ENCODE measurements at regions not wholly inside any gene's neighbourhood (a gene's known extent, or its start where the extent isn't known, plus 50 kb on each side); places are given as distances from the start of the nearest gene placed in this dataset.

- no TSS peak for BruUV-seq (replicated peaks)
- 64% methylated on average over 3 of the region's 3 CpGs for WGBS (ENCODE audit: insufficient coverage, insufficient replicate concordance, low lambda C conversion rate, missing lambda C conversion rate)
- no peaks in the 10 kb centered on the region for H4K20me1 ChIP-seq (ENCODE audit: control insufficient read depth, insufficient read depth)
- ChIA-PET RAD21 (ENCODE audit: unreplicated experiment) (no interaction called here), SMC1A (ENCODE audit: uncharacterized antibody, unreplicated experiment) (no interaction called here), CTCF (no interaction called here), POLR2A (no interaction called here)
- TF ChIP-seq EED (IDR thresholded peaks at IDR 0.05; ENCODE audit: low read depth), result no peak
- TF ChIP-seq, protein P1, sequence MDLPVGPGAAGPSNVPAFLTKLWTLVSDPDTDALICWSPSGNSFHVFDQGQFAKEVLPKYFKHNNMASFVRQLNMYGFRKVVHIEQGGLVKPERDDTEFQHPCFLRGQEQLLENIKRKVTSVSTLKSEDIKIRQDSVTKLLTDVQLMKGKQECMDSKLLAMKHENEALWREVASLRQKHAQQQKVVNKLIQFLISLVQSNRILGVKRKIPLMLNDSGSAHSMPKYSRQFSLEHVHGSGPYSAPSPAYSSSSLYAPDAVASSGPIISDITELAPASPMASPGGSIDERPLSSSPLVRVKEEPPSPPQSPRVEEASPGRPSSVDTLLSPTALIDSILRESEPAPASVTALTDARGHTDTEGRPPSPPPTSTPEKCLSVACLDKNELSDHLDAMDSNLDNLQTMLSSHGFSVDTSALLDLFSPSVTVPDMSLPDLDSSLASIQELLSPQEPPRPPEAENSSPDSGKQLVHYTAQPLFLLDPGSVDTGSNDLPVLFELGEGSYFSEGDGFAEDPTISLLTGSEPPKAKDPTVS (IDR thresholded peaks at IDR 0.05; ENCODE audit: low read depth, low read length), result no peak
- TF ChIP-seq, protein P2, sequence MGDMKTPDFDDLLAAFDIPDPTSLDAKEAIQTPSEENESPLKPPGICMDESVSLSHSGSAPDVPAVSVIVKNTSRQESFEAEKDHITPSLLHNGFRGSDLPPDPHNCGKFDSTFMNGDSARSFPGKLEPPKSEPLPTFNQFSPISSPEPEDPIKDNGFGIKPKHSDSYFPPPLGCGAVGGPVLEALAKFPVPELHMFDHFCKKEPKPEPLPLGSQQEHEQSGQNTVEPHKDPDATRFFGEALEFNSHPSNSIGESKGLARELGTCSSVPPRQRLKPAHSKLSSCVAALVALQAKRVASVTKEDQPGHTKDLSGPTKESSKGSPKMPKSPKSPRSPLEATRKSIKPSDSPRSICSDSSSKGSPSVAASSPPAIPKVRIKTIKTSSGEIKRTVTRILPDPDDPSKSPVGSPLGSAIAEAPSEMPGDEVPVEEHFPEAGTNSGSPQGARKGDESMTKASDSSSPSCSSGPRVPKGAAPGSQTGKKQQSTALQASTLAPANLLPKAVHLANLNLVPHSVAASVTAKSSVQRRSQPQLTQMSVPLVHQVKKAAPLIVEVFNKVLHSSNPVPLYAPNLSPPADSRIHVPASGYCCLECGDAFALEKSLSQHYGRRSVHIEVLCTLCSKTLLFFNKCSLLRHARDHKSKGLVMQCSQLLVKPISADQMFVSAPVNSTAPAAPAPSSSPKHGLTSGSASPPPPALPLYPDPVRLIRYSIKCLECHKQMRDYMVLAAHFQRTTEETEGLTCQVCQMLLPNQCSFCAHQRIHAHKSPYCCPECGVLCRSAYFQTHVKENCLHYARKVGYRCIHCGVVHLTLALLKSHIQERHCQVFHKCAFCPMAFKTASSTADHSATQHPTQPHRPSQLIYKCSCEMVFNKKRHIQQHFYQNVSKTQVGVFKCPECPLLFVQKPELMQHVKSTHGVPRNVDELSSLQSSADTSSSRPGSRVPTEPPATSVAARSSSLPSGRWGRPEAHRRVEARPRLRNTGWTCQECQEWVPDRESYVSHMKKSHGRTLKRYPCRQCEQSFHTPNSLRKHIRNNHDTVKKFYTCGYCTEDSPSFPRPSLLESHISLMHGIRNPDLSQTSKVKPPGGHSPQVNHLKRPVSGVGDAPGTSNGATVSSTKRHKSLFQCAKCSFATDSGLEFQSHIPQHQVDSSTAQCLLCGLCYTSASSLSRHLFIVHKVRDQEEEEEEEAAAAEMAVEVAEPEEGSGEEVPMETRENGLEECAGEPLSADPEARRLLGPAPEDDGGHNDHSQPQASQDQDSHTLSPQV (IDR thresholded peaks at IDR 0.05), result no peak
- no peak for TF ChIP-seq SMC3 (IDR thresholded peaks at IDR 0.05; ENCODE audit: borderline replicate concordance, low read length)
- TF ChIP-seq SMARCA5 (IDR thresholded peaks at IDR 0.05), result no peak
- no peak for TF ChIP-seq IRF4 (IDR thresholded peaks at IDR 0.05; ENCODE audit: low read depth, low read length)
- TF ChIP-seq SPI1 (IDR thresholded peaks at IDR 0.05; ENCODE audit: borderline replicate concordance, insufficient read depth, low read depth, low read length), result peak; percentile 66; the same call in 1 of the 2 replicates
- TF ChIP-seq IRF3 (IDR thresholded peaks at IDR 0.05), result no peak
- TF ChIP-seq CBX3 (IDR thresholded peaks at IDR 0.05; ENCODE audit: borderline replicate concordance, low read depth), result no peak
- no peak for FAIRE-seq
- DNase-seq (ENCODE audit: low read depth, low spot score), result no peak
- H3K9ac ChIP-seq (ENCODE audit: control insufficient read depth, insufficient read depth, low read length), result no peak overlapping the region
- H3K36me3 ChIP-seq (ENCODE audit: control insufficient read depth in 2 of 2, insufficient read depth in 2 of 2, low read length in 1 of 2), result no peaks in the 10 kb centered on the region
- no peak overlapping the region for H3K4me3 ChIP-seq
- H3K27me3 ChIP-seq (replicated peaks in 1 of 2; ENCODE audit: control insufficient read depth in 2 of 2, insufficient read depth in 2 of 2, low read length in 1 of 2), result no peaks in the 10 kb centered on the region
- H3K27ac ChIP-seq (ENCODE audit: control insufficient read depth, insufficient read depth), result no peak overlapping the region
- H3K4me2 ChIP-seq (ENCODE audit: control insufficient read depth, insufficient read depth), result no peak overlapping the region
- H3K9me3 ChIP-seq (replicated peaks; ENCODE audit: control insufficient read depth, insufficient read depth, low read length), result no peaks in the 10 kb centered on the region
- in situ Hi-C loops (cut with MboI) (no loop called here), intact Hi-C loops (cut with micrococcal nuclease; ENCODE audit: unreplicated experiment) (no loop called here)
- H2AFZ ChIP-seq (ENCODE audit: control insufficient read depth, low read depth, low read length), result no peak overlapping the region
- no peaks in the 10 kb centered on the region for H3K79me2 ChIP-seq (ENCODE audit: control insufficient read depth, insufficient read depth, low read length)
- H3K4me1 ChIP-seq (ENCODE audit: control insufficient read depth, insufficient read depth, low read length), result no peaks in the 10 kb centered on the region
- ATAC-seq, result peak; percentile 75
These were observed 1399.7 kb upstream of the CADM2 start for GRCh38 chr3:83559082-83559481.

Measured in GM12878 (cell line).